B cell (primary cell): ENCODE measurements at regions not wholly inside any gene's neighbourhood (a gene's known extent, or its start where the extent isn't known, plus 50 kb on each side); places are given as distances from the start of the nearest gene placed in this dataset.

Experiments
- ATAC-seq: fragments of 200-7000 bp; cut with Tn5 transposase; one replicate; pipeline ENCODE4 v1.10.0; 2021; ENCODE audit warnings: low read depth, mild to moderate bottlenecking, moderate number of reproducible peaks, moderate library complexity
- CTCF ChIA-PET: fragments of 350-600 bp; sonication (Branson Sonifier 250); formaldehyde crosslinking; loops from one replicate; lab custom pipeline; 2021; ENCODE audit warnings: antibody characterized with exemption, inconsistent platforms; lab: Charles Lee
- POLR2A ChIA-PET: fragments of 350-600 bp; sonication (Branson Sonifier 250); formaldehyde crosslinking; loops from one replicate; lab custom pipeline; 2021; ENCODE audit warnings: antibody characterized with exemption; lab: Charles Lee
- DNase-seq: peaks from one replicate; pipeline ENCODE4 v3.0.0; 2013
- H2AFZ ChIP-seq: 2 replicates; pipeline ENCODE4 v1.6.1; 2012; ENCODE audit warnings: mild to moderate bottlenecking, low read depth, low read length; ENCODE audit not compliant: insufficient read depth, poor library complexity, severe bottlenecking
- H3K27ac ChIP-seq, 2 donors: 1 replicate in 1 of 2; 2 replicates in 1 of 2; pipeline ENCODE4 v1.5.1; 2012 to 2013; ENCODE audit warnings: low read length in 2 of 2, mild to moderate bottlenecking in 2 of 2, moderate library complexity in 1 of 2
- H3K27me3 ChIP-seq, 4 experiments: fragments of 200-600 bp in 1 of 4; sonication (generic) in 1 of 4; replicated peaks in 1 of 4; 1 replicate in 2 of 4; 2 replicates in 2 of 4; pipeline versions ENCODE4 v1.6.1 to v1.7.0; 2013 to 2016; ENCODE audit warnings: low read length in 3 of 4, mild to moderate bottlenecking in 2 of 4, mixed read lengths in 1 of 4, moderate library complexity in 1 of 4; ENCODE audit not compliant: insufficient read depth in 4 of 4, control insufficient read depth in 3 of 4; ENCODE audit errors: control extremely low read depth in 1 of 4
- H3K36me3 ChIP-seq, 2 experiments: replicated peaks in 1 of 2; 1 replicate in 1 of 2; 2 replicates in 1 of 2; pipeline versions ENCODE4 v1.6.1 to v1.7.1; 2013; ENCODE audit warnings: low read length in 1 of 2; ENCODE audit not compliant: insufficient read depth in 2 of 2, control insufficient read depth in 1 of 2; ENCODE audit errors: control extremely low read depth in 1 of 2, extremely low read depth in 1 of 2
- H3K4me1 ChIP-seq, 2 donors: fragments of 200-600 bp in 1 of 2; sonication (generic) in 1 of 2; 1 replicate in 1 of 2; 2 replicates in 1 of 2; pipeline versions ENCODE4 v1.5.1 to v1.6.1; 2013 to 2017; ENCODE audit warnings: low read length in 2 of 2; ENCODE audit not compliant: control insufficient read depth in 2 of 2, insufficient read depth in 2 of 2
- H3K4me2 ChIP-seq: replicated peaks from 2 replicates; pipeline ENCODE3; 2012; ENCODE audit warnings: mild to moderate bottlenecking, low read depth, low read length; ENCODE audit not compliant: poor library complexity, severe bottlenecking
- H3K4me3 ChIP-seq, 5 experiments: fragments of 200-600 bp in 1 of 5; sonication (generic) in 1 of 5; 1 replicate in 3 of 5; 2 replicates in 2 of 5; pipeline versions ENCODE4 v1.5.1 to v1.7.0; 2011 to 2016; ENCODE audit warnings: low read length in 4 of 5, mild to moderate bottlenecking in 4 of 5, low read depth in 2 of 5, control low read depth in 1 of 5, moderate library complexity in 1 of 5; ENCODE audit not compliant: insufficient read depth in 1 of 5; ENCODE audit errors: control extremely low read depth in 1 of 5, extremely low read depth in 1 of 5
- H3K79me2 ChIP-seq: fragments of 200-600 bp; sonication (generic); one replicate; pipeline ENCODE4 v1.6.0; 2016; ENCODE audit warnings: low read length; ENCODE audit not compliant: control insufficient read depth, insufficient read depth
- H3K9ac ChIP-seq: fragments of 200-600 bp; sonication (generic); 2 replicates; pipeline ENCODE4 v1.6.1; 2017; ENCODE audit warnings: mild to moderate bottlenecking, low read length, moderate library complexity
- H3K9me3 ChIP-seq, 3 donors: one replicate each; pipeline versions ENCODE4 v1.6.1 to v1.7.1; 2013; ENCODE audit warnings: low read length in 2 of 3; ENCODE audit not compliant: control insufficient read depth in 2 of 3, insufficient read depth in 1 of 3; ENCODE audit errors: control extremely low read depth in 1 of 3
- H4K20me1 ChIP-seq: 2 replicates; pipeline ENCODE4 v1.6.0; 2012; ENCODE audit warnings: mild to moderate bottlenecking, low read length; ENCODE audit not compliant: insufficient read depth, control insufficient read depth, poor library complexity, severe bottlenecking
- H3K27ac Mint-ChIP-seq: one replicate; pipeline ENCODE4 v1.8.0; 2021; ENCODE audit warnings: mixed read lengths
- H3K27me3 Mint-ChIP-seq: one replicate; pipeline ENCODE4 v1.8.0; 2021; ENCODE audit warnings: mixed read lengths
- H3K4me1 Mint-ChIP-seq: one replicate; pipeline ENCODE4 v1.8.0; 2021; ENCODE audit warnings: mixed read lengths
- H3K4me3 Mint-ChIP-seq: one replicate; pipeline ENCODE4 v1.8.0; 2021; ENCODE audit warnings: mixed read lengths
- H3K9me3 Mint-ChIP-seq: one replicate; pipeline ENCODE4 v1.8.0; 2022; ENCODE audit warnings: mixed read lengths; ENCODE audit not compliant: insufficient read depth
- EZH2 ChIP-seq: IDR thresholded peaks from 2 replicates; pipeline ENCODE4 v1.6.1; 2012; ENCODE audit warnings: borderline replicate concordance, low read depth, mild to moderate bottlenecking, moderate library complexity, low read length; ENCODE audit not compliant: insufficient read depth, poor library complexity, severe bottlenecking
- WGBS: methylation state at CpG from one replicate; pipeline ENCODE4 v1.1.5; 2013; ENCODE audit warnings: missing lambda C conversion rate; ENCODE audit not compliant: insufficient coverage; 5-methylcytosine and 5-hydroxymethylcytosine counted together
- intact Hi-C: fragments of 100-400 bp; cut with micrococcal nuclease; formaldehyde crosslinking; loops from one replicate; pipeline ENCODE4 v1.10.0; 2022
- TF ChIP-seq, protein P1 (sequence below): fragments of 200-600 bp; IDR thresholded peaks from one replicate; pipeline ENCODE4 v1.8.0; 2022; ENCODE audit warnings: antibody characterized with exemption, mild to moderate bottlenecking

- H2AFZ ChIP-seq: no peak overlapping the region
- H3K4me3 ChIP-seq: no peak overlapping the region
- no peak overlapping the region for H3K4me3 Mint-ChIP-seq
- H3K27ac Mint-ChIP-seq: no peak overlapping the region
- H3K36me3 ChIP-seq: no peaks in the 10 kb centered on the region
- H3K4me1 ChIP-seq: no peaks in the 10 kb centered on the region
- H3K9me3 Mint-ChIP-seq: peaks cover 2% of the 10 kb centered on the region
- H3K27me3 ChIP-seq: no peaks in the 10 kb centered on the region
- intact Hi-C loops: no loop called here
- H3K9me3 ChIP-seq: no peaks in the 10 kb centered on the region
- H3K9ac ChIP-seq: no peak overlapping the region
- no peak overlapping the region for H3K4me2 ChIP-seq
- no peaks in the 10 kb centered on the region for H4K20me1 ChIP-seq
- ATAC-seq (no peak), DNase-seq (no peak)
- TF ChIP-seq EZH2: no peak
- TF ChIP-seq, protein P1, sequence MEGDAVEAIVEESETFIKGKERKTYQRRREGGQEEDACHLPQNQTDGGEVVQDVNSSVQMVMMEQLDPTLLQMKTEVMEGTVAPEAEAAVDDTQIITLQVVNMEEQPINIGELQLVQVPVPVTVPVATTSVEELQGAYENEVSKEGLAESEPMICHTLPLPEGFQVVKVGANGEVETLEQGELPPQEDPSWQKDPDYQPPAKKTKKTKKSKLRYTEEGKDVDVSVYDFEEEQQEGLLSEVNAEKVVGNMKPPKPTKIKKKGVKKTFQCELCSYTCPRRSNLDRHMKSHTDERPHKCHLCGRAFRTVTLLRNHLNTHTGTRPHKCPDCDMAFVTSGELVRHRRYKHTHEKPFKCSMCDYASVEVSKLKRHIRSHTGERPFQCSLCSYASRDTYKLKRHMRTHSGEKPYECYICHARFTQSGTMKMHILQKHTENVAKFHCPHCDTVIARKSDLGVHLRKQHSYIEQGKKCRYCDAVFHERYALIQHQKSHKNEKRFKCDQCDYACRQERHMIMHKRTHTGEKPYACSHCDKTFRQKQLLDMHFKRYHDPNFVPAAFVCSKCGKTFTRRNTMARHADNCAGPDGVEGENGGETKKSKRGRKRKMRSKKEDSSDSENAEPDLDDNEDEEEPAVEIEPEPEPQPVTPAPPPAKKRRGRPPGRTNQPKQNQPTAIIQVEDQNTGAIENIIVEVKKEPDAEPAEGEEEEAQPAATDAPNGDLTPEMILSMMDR: no peak
- H3K79me2 ChIP-seq: no peaks in the 10 kb centered on the region
- ChIA-PET POLR2A (no interaction called here), CTCF (no interaction called here)
- H3K4me1 Mint-ChIP-seq: no peaks in the 10 kb centered on the region
- no peak overlapping the region for H3K27ac ChIP-seq
- no CpG with 5 or more reads among the region's 1 CpG for WGBS
- H3K27me3 Mint-ChIP-seq: peaks cover 7% of the 10 kb centered on the region
Measured at GRCh38 chr11:116375221-116375620, 397.6 kb downstream of the BUD13 start.

DNA sequence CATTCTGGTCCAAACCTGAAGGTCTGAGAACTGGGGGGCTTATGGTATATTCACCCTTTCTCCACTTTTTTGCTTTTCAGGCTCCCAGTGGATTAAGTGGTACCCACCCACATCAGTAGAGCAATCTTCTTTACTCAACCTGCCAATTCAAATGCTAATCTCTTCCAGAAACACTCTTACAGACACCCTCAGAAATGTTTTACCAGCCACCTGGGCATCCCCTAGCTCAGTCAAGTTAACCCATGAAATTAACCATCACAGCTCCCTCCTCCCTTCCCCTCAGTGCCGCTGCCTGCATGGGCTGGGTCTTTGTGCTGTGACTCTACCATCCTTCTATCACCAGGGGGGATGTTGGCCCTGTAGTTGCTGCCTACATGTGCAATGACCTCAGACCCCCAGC lies 398.7 kb downstream of the BUD13 start:
- TF ChIP-seq, protein P1: no peak
- TF ChIP-seq EZH2: no peak
- Histone ChIP-seq H3K79me2 (no peaks in the 10 kb centered on the region), H3K4me2 (no peak overlapping the region), H4K20me1 (no peaks in the 10 kb centered on the region), H3K4me3 (no peak overlapping the region), H3K9me3 (no peaks in the 10 kb centered on the region), H3K9ac (no peak overlapping the region), H3K4me1 (no peaks in the 10 kb centered on the region), H3K27me3 (no peaks in the 10 kb centered on the region), H2AFZ (no peak overlapping the region), H3K27ac (no peak overlapping the region), H3K36me3 (no peaks in the 10 kb centered on the region)
- Mint-ChIP-seq H3K27me3 (peaks cover 7% of the 10 kb centered on the region), H3K4me3 (no peak overlapping the region), H3K9me3 (peaks cover 2% of the 10 kb centered on the region), H3K4me1 (no peaks in the 10 kb centered on the region), H3K27ac (no peak overlapping the region)
- DNase-seq: no peak
- no peak for ATAC-seq
- intact Hi-C loops: no loop called here
- POLR2A ChIA-PET: no interaction called here
- WGBS: 90% methylated on average over 1 of the region's 1 CpG
- CTCF ChIA-PET: no interaction called here
